GM12878 (cell line): ENCODE measurements at regions not wholly inside any gene's neighbourhood (a gene's known extent, or its start where the extent isn't known, plus 50 kb on each side); places are given as distances from the start of the nearest gene placed in this dataset.

ENCODE experiments used
- BCL11A ChIP-seq: IDR thresholded peaks from 2 replicates; pipeline ENCODE4 v1.6.1; 2011; ENCODE audit warnings: low read depth, low read length
- BHLHE40 ChIP-seq, 2 experiments: fragments of 450-650 bp in 1 of 2; IDR thresholded peaks; 2 replicates each; pipeline ENCODE4 v1.6.1; 2011 to 2017; ENCODE audit warnings: low read depth in 2 of 2, borderline replicate concordance in 1 of 2, improper control_type of control experiment in 1 of 2, low read length in 1 of 2, mild to moderate bottlenecking in 1 of 2
- CBFB ChIP-seq: IDR thresholded peaks from 2 replicates; pipeline ENCODE4 v1.6.1; 2016; ENCODE audit warnings: antibody characterized with exemption, low read depth
- CEBPB ChIP-seq, 2 experiments: fragments of 150-350 bp in 1 of 2; IDR thresholded peaks; 2 replicates each; pipeline ENCODE4 v1.6.1; 2012 to 2014; ENCODE audit warnings: low read depth in 2 of 2, low read length in 2 of 2, borderline replicate concordance in 1 of 2, inconsistent platforms in 1 of 2
- IKZF2 ChIP-seq, 2 experiments: fragments of 450-650 bp; IDR thresholded peaks; 2 replicates each; pipeline ENCODE4 v1.6.1; 2017; ENCODE audit warnings: mild to moderate bottlenecking in 2 of 2, moderate library complexity in 2 of 2
- JUNB ChIP-seq: IDR thresholded peaks from 2 replicates; pipeline ENCODE4 v1.6.1; 2016; ENCODE audit warnings: antibody characterized with exemption, mild to moderate bottlenecking
- KLF5 ChIP-seq: fragments of 450-650 bp; IDR thresholded peaks from 2 replicates; pipeline ENCODE4 v1.6.1; 2014; ENCODE audit warnings: mild to moderate bottlenecking; ENCODE audit not compliant: partially characterized antibody
- MXI1 ChIP-seq: fragments of 150-350 bp; IDR thresholded peaks from 2 replicates; pipeline ENCODE4 v1.6.1; 2011; ENCODE audit warnings: low read depth, mild to moderate bottlenecking, inconsistent platforms, low read length, improper control_type of control experiment
- MYC ChIP-seq: IDR thresholded peaks from 2 replicates; pipeline ENCODE4 v1.6.1; 2011; ENCODE audit warnings: mild to moderate bottlenecking, low read length, moderate library complexity, inconsistent platforms; ENCODE audit not compliant: insufficient read depth, insufficient replicate concordance, insufficient read length, severe bottlenecking
- NFYA ChIP-seq: IDR thresholded peaks from 2 replicates; pipeline ENCODE4 v1.6.1; 2011; ENCODE audit warnings: low read depth, mild to moderate bottlenecking, low read length, improper control_type of control experiment, borderline replicate concordance
- PML ChIP-seq: IDR thresholded peaks from 2 replicates; pipeline ENCODE4 v1.6.1; 2012; ENCODE audit warnings: low read length, inconsistent platforms
- SIX5 ChIP-seq: IDR thresholded peaks from 2 replicates; pipeline ENCODE4 v1.6.1; 2011; ENCODE audit warnings: mild to moderate bottlenecking, low read depth, low read length, moderate library complexity; ENCODE audit not compliant: severe bottlenecking
- SP1 ChIP-seq: IDR thresholded peaks from one replicate; pipeline ENCODE4 v1.6.1; 2011; ENCODE audit warnings: low read depth, low read length
- STAT3 ChIP-seq: IDR thresholded peaks from 2 replicates; pipeline ENCODE4 v1.6.1; 2011; ENCODE audit warnings: low read depth, low read length, improper control_type of control experiment
- TCF12 ChIP-seq: IDR thresholded peaks from 2 replicates; pipeline ENCODE4 v1.6.1; 2011; ENCODE audit warnings: low read depth, mild to moderate bottlenecking, low read length
- YBX1 ChIP-seq: fragments of 450-650 bp; IDR thresholded peaks from 2 replicates; pipeline ENCODE4 v1.6.1; 2016; ENCODE audit warnings: antibody characterized with exemption
- ZNF24 ChIP-seq: fragments of 450-650 bp; IDR thresholded peaks from 2 replicates; pipeline ENCODE4 v1.6.1; 2017; ENCODE audit warnings: antibody characterized with exemption, mild to moderate bottlenecking
- ZSCAN29 ChIP-seq: fragments of 450-650 bp; IDR thresholded peaks from 2 replicates; pipeline ENCODE4 v1.6.1; 2017; ENCODE audit warnings: mild to moderate bottlenecking, moderate library complexity
- TF ChIP-seq, protein P1 (sequence below): fragments of 450-650 bp; IDR thresholded peaks from 2 replicates; pipeline ENCODE4 v1.6.1; 2016; ENCODE audit warnings: mild to moderate bottlenecking
- TF ChIP-seq, protein P2 (sequence below): IDR thresholded peaks from 2 replicates; pipeline ENCODE4 v1.6.1; 2012; ENCODE audit warnings: improper control_type of control experiment, low read depth, low read length; ENCODE audit not compliant: insufficient replicate concordance
- TF ChIP-seq, protein P3 (sequence below): fragments of 450-650 bp; IDR thresholded peaks from 2 replicates; pipeline ENCODE4 v1.6.1; 2017; ENCODE audit warnings: mild to moderate bottlenecking
- TF ChIP-seq, protein P4 (sequence below): fragments of 150-350 bp; IDR thresholded peaks from 2 replicates; pipeline ENCODE4 v1.6.1; 2014; ENCODE audit warnings: mild to moderate bottlenecking, low read depth, low read length

DNA sequence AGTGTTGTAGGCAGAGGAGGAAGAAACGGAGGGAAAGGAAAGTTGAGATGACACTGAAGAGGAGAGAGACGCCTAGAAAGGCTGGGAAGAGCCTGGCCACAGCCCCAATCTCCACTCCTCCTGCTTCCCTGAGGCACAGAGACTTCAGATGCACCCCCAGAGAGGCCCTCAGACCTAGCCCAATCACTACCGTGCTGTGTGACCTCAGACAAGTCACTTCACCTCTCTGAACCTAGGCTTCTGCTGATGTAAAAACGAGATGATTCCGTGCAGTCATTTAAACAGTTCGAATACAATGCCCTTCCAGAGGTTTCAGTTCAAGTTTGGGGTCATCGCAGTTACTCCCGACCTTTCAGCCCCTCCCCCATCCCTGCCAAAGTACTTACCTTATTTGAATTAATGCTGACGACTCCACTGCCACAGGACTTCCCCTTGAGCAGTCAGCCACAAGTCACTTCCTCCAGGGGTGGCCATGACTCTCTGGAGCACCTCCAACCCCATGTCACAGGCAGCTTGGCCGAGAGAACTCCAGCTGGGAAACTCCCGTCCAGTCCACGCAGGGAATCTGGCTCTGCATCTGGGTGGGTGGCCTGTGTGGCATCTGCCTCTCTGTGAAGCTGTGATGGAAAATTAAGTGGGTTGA, 105.2 kb upstream of the ID2 start (continued):
- TF ChIP-seq, protein P1, sequence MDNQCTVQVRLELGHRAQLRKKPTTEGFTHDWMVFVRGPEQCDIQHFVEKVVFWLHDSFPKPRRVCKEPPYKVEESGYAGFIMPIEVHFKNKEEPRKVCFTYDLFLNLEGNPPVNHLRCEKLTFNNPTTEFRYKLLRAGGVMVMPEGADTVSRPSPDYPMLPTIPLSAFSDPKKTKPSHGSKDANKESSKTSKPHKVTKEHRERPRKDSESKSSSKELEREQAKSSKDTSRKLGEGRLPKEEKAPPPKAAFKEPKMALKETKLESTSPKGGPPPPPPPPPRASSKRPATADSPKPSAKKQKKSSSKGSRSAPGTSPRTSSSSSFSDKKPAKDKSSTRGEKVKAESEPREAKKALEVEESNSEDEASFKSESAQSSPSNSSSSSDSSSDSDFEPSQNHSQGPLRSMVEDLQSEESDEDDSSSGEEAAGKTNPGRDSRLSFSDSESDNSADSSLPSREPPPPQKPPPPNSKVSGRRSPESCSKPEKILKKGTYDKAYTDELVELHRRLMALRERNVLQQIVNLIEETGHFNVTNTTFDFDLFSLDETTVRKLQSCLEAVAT: no peak
- TF ChIP-seq BHLHE40 (IDR thresholded peaks at IDR 0.05; ENCODE audit: borderline replicate concordance in 1 of 2, low read depth in 2 of 2, low read length in 1 of 2): peak in 1 of 2 experiments; percentile 42; a peak in 1 of 4 replicates
- no peak for TF ChIP-seq ZSCAN29
- peak; percentile 22 for TF ChIP-seq SP1
- no peak for TF ChIP-seq SIX5
- no peak for TF ChIP-seq MXI1
- TF ChIP-seq, protein P2, sequence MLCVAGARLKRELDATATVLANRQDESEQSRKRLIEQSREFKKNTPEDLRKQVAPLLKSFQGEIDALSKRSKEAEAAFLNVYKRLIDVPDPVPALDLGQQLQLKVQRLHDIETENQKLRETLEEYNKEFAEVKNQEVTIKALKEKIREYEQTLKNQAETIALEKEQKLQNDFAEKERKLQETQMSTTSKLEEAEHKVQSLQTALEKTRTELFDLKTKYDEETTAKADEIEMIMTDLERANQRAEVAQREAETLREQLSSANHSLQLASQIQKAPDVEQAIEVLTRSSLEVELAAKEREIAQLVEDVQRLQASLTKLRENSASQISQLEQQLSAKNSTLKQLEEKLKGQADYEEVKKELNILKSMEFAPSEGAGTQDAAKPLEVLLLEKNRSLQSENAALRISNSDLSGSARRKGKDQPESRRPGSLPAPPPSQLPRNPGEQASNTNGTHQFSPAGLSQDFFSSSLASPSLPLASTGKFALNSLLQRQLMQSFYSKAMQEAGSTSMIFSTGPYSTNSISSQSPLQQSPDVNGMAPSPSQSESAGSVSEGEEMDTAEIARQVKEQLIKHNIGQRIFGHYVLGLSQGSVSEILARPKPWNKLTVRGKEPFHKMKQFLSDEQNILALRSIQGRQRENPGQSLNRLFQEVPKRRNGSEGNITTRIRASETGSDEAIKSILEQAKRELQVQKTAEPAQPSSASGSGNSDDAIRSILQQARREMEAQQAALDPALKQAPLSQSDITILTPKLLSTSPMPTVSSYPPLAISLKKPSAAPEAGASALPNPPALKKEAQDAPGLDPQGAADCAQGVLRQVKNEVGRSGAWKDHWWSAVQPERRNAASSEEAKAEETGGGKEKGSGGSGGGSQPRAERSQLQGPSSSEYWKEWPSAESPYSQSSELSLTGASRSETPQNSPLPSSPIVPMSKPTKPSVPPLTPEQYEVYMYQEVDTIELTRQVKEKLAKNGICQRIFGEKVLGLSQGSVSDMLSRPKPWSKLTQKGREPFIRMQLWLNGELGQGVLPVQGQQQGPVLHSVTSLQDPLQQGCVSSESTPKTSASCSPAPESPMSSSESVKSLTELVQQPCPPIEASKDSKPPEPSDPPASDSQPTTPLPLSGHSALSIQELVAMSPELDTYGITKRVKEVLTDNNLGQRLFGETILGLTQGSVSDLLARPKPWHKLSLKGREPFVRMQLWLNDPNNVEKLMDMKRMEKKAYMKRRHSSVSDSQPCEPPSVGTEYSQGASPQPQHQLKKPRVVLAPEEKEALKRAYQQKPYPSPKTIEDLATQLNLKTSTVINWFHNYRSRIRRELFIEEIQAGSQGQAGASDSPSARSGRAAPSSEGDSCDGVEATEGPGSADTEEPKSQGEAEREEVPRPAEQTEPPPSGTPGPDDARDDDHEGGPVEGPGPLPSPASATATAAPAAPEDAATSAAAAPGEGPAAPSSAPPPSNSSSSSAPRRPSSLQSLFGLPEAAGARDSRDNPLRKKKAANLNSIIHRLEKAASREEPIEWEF: no peak
- TF ChIP-seq JUNB: no peak
- TF ChIP-seq NFYA: no peak
- TF ChIP-seq TCF12: 0 out of 2 replicates have a peak, but pooled peaks have one; percentile 10
- TF ChIP-seq YBX1: no peak
- TF ChIP-seq, protein P3, sequence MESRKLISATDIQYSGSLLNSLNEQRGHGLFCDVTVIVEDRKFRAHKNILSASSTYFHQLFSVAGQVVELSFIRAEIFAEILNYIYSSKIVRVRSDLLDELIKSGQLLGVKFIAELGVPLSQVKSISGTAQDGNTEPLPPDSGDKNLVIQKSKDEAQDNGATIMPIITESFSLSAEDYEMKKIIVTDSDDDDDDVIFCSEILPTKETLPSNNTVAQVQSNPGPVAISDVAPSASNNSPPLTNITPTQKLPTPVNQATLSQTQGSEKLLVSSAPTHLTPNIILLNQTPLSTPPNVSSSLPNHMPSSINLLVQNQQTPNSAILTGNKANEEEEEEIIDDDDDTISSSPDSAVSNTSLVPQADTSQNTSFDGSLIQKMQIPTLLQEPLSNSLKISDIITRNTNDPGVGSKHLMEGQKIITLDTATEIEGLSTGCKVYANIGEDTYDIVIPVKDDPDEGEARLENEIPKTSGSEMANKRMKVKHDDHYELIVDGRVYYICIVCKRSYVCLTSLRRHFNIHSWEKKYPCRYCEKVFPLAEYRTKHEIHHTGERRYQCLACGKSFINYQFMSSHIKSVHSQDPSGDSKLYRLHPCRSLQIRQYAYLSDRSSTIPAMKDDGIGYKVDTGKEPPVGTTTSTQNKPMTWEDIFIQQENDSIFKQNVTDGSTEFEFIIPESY: no peak
- no peak for TF ChIP-seq MYC
- TF ChIP-seq BCL11A: no peak
- peak; percentile 29 for TF ChIP-seq KLF5
- no peak for TF ChIP-seq CEBPB (IDR thresholded peaks at IDR 0.05; ENCODE audit: borderline replicate concordance in 1 of 2, low read depth in 2 of 2, low read length in 2 of 2)
- no peak for TF ChIP-seq STAT3
- TF ChIP-seq PML: no peak
- TF ChIP-seq IKZF2 (IDR thresholded peaks at IDR 0.05): peak; percentile 82 to 83
- 0 out of 2 replicates have a peak, but pooled peaks have one; percentile 58 for TF ChIP-seq ZNF24
- TF ChIP-seq CBFB: no peak
- TF ChIP-seq, protein P4, sequence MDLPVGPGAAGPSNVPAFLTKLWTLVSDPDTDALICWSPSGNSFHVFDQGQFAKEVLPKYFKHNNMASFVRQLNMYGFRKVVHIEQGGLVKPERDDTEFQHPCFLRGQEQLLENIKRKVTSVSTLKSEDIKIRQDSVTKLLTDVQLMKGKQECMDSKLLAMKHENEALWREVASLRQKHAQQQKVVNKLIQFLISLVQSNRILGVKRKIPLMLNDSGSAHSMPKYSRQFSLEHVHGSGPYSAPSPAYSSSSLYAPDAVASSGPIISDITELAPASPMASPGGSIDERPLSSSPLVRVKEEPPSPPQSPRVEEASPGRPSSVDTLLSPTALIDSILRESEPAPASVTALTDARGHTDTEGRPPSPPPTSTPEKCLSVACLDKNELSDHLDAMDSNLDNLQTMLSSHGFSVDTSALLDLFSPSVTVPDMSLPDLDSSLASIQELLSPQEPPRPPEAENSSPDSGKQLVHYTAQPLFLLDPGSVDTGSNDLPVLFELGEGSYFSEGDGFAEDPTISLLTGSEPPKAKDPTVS: no peak
